ENCODE measurements at regions not wholly inside any gene's neighbourhood (a gene's known extent, or its start where the extent isn't known, plus 50 kb on each side); places are given as distances from the start of the nearest gene placed in this dataset.
A peak's percentile ranks its signal among the peaks of the same experiment; 100 is the strongest.

GRCh38 chr2:60603533-60604190 is 50.2 kb upstream of the BCL11A start:
- no peak for ATAC-seq

GRCh38 chr2:60604486-60605064 is 51.1 kb upstream of the BCL11A start:
- no peak for ATAC-seq

- ATAC-seq: no peak
Measured at GRCh38 chr2:60605866-60606265, 52.4 kb upstream of the BCL11A start.

GRCh38 chr2:60608679-60609078 is 55.2 kb upstream of the BCL11A start:
- no peak for ATAC-seq

- no peak for ATAC-seq
Measured at GRCh38 chr2:60612033-60612432, 58.6 kb upstream of the BCL11A start.

GRCh38 chr2:60614319-60614718 is 60.9 kb upstream of the BCL11A start:
- ATAC-seq: no peak

- ATAC-seq: no peak
Measured at GRCh38 chr2:60621688-60622429, 68.4 kb upstream of the BCL11A start.

- ATAC-seq: no peak
Measured at GRCh38 chr2:60623040-60623439, 69.6 kb upstream of the BCL11A start.

GRCh38 chr2:60627412-60627811 is 74.0 kb upstream of the BCL11A start:
- no peak for ATAC-seq

GRCh38 chr2:60628026-60628425 is 74.6 kb upstream of the BCL11A start:
- no peak for ATAC-seq

- ATAC-seq: no peak
Measured at GRCh38 chr2:60628615-60629304, 75.3 kb upstream of the BCL11A start.

GRCh38 chr2:60629305-60629662 is 75.8 kb upstream of the BCL11A start:
- no peak for ATAC-seq

GRCh38 chr2:60629801-60630385 is 76.4 kb upstream of the BCL11A start:
- no peak for ATAC-seq

GRCh38 chr2:60633615-60634014 is 80.2 kb upstream of the BCL11A start:
- no peak for ATAC-seq

- ATAC-seq: no peak
Measured at GRCh38 chr2:60634438-60634837, 81.0 kb upstream of the BCL11A start.

- peak; percentile 33 for ATAC-seq
Measured at GRCh38 chr2:60641811-60642788, 88.6 kb upstream of the BCL11A start.

- ATAC-seq: no peak
Measured at GRCh38 chr2:60643747-60644146, 90.3 kb upstream of the BCL11A start.

GRCh38 chr2:60644951-60645350 is 91.5 kb upstream of the BCL11A start:
- ATAC-seq: no peak

- no peak for ATAC-seq
Measured at GRCh38 chr2:60648191-60648590, 94.7 kb upstream of the BCL11A start.

GRCh38 chr2:60649721-60650120 is 96.3 kb upstream of the BCL11A start:
- no peak for ATAC-seq

- no peak for ATAC-seq
Measured at GRCh38 chr2:60652832-60653340, 99.4 kb upstream of the BCL11A start.

- ATAC-seq: no peak
Measured at GRCh38 chr2:60657673-60658072, 98.4 kb upstream of the PAPOLG start.
